Cerebellar nuclear complex (tissue), 1 donor: ENCODE measurements at regions not wholly inside any gene's neighbourhood (a gene's known extent, or its start where the extent isn't known, plus 50 kb on each side); places are given as distances from the start of the nearest gene placed in this dataset.

Source experiments
- DNase-seq, 2 experiments: peaks; one replicate each; lab custom pipeline; 2025; lab: John Stamatoyannopoulos, UW

GRCh38 chr20:7516621-7517111 is 423.6 kb downstream of the HAO1 start:
- no peak for DNase-seq

GRCh38 chr20:7520361-7520760 is 419.9 kb downstream of the HAO1 start:
- no peak for DNase-seq

- DNase-seq: no peak
Observed at GRCh38 chr20:7523288-7523687, 417.0 kb downstream of the HAO1 start.

GRCh38 chr20:7540018-7540417 is 400.2 kb downstream of the HAO1 start:
- DNase-seq: no peak

GRCh38 chr20:7540923-7541322 is 399.3 kb downstream of the HAO1 start:
- no peak for DNase-seq

GRCh38 chr20:7571101-7571500 is 369.2 kb downstream of the HAO1 start:
- no peak for DNase-seq

GRCh38 chr20:7571521-7572055 is 368.7 kb downstream of the HAO1 start:
- no peak for DNase-seq

- no peak for DNase-seq
Observed at GRCh38 chr20:7579888-7580287, 360.4 kb downstream of the HAO1 start.

GRCh38 chr20:7585126-7585679 is 355.1 kb downstream of the HAO1 start:
- DNase-seq: no peak

- no peak for DNase-seq
Observed at GRCh38 chr20:7586481-7586880, 353.8 kb downstream of the HAO1 start.

GRCh38 chr20:7589164-7589563 is 351.1 kb downstream of the HAO1 start:
- no peak for DNase-seq

GRCh38 chr20:7596541-7596940 is 343.7 kb downstream of the HAO1 start:
- no peak for DNase-seq

- DNase-seq: no peak
Observed at GRCh38 chr20:7601431-7601830, 338.8 kb downstream of the HAO1 start.

GRCh38 chr20:7606941-7607340 is 333.3 kb downstream of the HAO1 start:
- no peak for DNase-seq

GRCh38 chr20:7608250-7608649 is 332.0 kb downstream of the HAO1 start:
- DNase-seq: no peak

GRCh38 chr20:7609251-7609650 is 331.0 kb downstream of the HAO1 start:
- DNase-seq: no peak

GRCh38 chr20:7610681-7611080 is 329.6 kb downstream of the HAO1 start:
- DNase-seq: no peak

- DNase-seq: no peak
Observed at GRCh38 chr20:7617797-7618196, 322.5 kb downstream of the HAO1 start.

GRCh38 chr20:7622399-7622961 is 317.8 kb downstream of the HAO1 start:
- no peak for DNase-seq

- DNase-seq: no peak
Observed at GRCh38 chr20:7624886-7625285, 315.4 kb downstream of the HAO1 start.

- DNase-seq: no peak
Observed at GRCh38 chr20:7627734-7628663, 312.3 kb downstream of the HAO1 start.

- no peak for DNase-seq
Observed at GRCh38 chr20:7629880-7630279, 310.4 kb downstream of the HAO1 start.

GRCh38 chr20:7637184-7637583 is 303.1 kb downstream of the HAO1 start:
- DNase-seq: no peak
